Lower leg skin (tissue), 4 donors: ENCODE measurements at regions not wholly inside any gene's neighbourhood (a gene's known extent, or its start where the extent isn't known, plus 50 kb on each side); places are given as distances from the start of the nearest gene placed in this dataset.

Experiments used
- DNase-seq, 2 donors: peaks; one replicate each; pipeline ENCODE4 v3.0.0-alpha.2; 2019; ENCODE audit warnings: low spot score in 2 of 2
- H3K4me3 ChIP-seq: fragments of 200-600 bp; sonication (generic); 2 replicates; pipeline ENCODE4 v1.5.1; 2017; ENCODE audit warnings: mild to moderate bottlenecking, low read depth; ENCODE audit not compliant: poor library complexity, severe bottlenecking
- POLR2A ChIP-seq, 2 donors: fragments of 450-650 bp; IDR thresholded peaks; one replicate each; pipeline ENCODE4 v1.6.1; 2016 to 2017; ENCODE audit warnings: antibody characterized with exemption in 2 of 2, mild to moderate bottlenecking in 1 of 2, moderate library complexity in 1 of 2
- WGBS, 2 donors: methylation state at CpG; one replicate each; pipeline ENCODE4 v1.1.5; 2018; 5-methylcytosine and 5-hydroxymethylcytosine counted together
- intact Hi-C: fragments of 100-400 bp; cut with DNase I; formaldehyde crosslinking; loops from one replicate; pipeline ENCODE4 v1.15.0; 2023; ENCODE audit warnings: low total_unique reads
- TF ChIP-seq, protein P1 (sequence below), 3 donors: fragments of 450-650 bp; IDR thresholded peaks; one replicate each; pipeline ENCODE4 v1.5.1; 2016; ENCODE audit warnings: antibody characterized with exemption in 3 of 3, mild to moderate bottlenecking in 3 of 3, moderate library complexity in 2 of 3

DNA sequence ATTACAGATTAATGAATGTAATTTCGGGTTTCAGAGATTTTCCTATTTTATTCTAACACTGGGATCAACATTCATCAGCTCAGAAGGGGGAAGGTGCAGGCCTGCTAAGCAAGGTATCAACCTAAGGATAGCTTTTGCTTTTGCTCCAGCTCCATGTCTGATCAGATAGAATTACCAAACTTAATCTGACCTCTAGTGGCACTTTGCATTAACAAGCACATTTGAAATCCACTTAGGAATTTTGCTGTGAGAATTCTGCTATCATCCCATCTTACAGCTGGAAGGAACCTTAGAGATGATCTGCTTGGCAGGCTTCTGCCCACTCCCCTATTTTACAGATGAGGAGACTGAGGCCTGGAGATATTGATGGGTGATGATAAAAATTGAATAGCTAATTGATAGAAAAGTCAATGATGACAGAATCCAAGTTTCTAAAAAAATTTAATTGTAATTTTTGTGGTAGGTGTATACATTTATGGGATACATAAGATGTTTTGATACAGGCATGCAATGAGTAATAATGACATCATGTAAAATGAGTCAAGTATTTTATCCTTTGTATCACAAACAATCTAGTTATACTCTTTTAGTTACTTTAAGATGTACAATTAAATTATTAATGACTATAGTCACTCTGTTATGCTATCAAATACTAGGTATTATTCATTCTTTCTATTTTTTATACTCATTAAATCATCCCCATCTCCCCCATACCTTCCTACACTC lies 209.2 kb upstream of the ZPLD1 start:
- 5 to 9% methylated on average over 1 of the region's 1 CpG for WGBS, 2 donors
- H3K4me3 ChIP-seq: no peak overlapping the region
- intact Hi-C loops: loop anchor here (2.0 kb wide), 1 partner anchor 413 kb away; no protein-coding TSS in a partner anchor
- no peak for DNase-seq
- TF ChIP-seq POLR2A (IDR thresholded peaks at IDR 0.05): no peak
- TF ChIP-seq, protein P1, sequence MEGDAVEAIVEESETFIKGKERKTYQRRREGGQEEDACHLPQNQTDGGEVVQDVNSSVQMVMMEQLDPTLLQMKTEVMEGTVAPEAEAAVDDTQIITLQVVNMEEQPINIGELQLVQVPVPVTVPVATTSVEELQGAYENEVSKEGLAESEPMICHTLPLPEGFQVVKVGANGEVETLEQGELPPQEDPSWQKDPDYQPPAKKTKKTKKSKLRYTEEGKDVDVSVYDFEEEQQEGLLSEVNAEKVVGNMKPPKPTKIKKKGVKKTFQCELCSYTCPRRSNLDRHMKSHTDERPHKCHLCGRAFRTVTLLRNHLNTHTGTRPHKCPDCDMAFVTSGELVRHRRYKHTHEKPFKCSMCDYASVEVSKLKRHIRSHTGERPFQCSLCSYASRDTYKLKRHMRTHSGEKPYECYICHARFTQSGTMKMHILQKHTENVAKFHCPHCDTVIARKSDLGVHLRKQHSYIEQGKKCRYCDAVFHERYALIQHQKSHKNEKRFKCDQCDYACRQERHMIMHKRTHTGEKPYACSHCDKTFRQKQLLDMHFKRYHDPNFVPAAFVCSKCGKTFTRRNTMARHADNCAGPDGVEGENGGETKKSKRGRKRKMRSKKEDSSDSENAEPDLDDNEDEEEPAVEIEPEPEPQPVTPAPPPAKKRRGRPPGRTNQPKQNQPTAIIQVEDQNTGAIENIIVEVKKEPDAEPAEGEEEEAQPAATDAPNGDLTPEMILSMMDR (IDR thresholded peaks at IDR 0.05): no peak

DNA sequence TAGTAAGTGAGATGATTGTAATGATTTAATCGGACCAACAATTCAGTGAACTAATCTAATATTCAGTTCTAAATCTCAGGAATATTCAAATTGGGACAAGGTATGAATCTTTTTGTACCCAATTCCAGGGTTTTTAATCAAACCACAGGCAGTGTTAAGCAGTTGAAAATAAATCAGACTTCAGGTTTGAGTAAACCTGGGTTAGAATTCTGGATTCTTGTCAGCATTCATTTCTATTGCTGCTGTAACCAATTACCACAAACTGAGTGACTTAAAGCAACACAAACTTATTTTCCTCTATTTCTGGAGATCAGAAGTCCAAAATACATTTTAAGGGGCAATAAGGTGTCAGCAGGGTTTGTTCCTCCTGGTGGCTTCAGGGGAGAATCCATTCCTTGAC lies 208.4 kb upstream of the ZPLD1 start:
- no peak overlapping the region for H3K4me3 ChIP-seq
- no peak for TF ChIP-seq POLR2A (IDR thresholded peaks at IDR 0.05)
- TF ChIP-seq, protein P1 (IDR thresholded peaks at IDR 0.05): no peak
- WGBS, 2 donors: 81 to 92% methylated on average over 1 of the region's 1 CpG
- intact Hi-C loops: loop anchor here (2.0 kb wide), 1 partner anchor 414 kb away; no protein-coding TSS in a partner anchor
- DNase-seq: no peak

DNA sequence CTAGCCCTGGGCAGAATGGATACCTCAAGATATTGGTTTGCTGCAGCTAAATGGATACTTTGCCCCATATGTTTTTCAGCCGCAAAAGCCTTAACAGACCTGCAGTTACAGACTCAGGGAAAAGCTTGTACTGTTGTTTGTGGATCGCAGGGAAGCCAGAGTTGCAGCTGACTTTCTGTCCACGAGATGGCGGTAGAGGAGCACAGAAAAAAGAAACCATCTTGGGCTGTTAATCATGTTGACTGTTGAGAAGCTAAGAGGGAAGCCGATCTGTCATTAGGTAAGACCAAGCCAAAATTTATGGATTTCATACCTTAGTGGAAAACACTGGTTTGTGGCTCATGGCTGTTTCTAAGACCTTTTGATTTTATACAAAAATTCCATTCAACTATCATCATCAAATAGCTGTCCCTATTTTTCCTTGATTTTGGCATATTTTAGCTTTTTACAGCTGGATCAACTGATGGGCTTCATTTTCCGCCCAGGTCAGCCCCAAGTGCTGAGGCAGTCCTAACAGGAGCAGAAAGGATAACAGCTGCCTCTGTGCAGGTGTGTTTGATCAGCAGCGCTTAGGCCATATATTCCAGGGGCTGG lies 205.7 kb upstream of the ZPLD1 start:
- no peak for TF ChIP-seq POLR2A (IDR thresholded peaks at IDR 0.05)
- TF ChIP-seq, protein P1 (IDR thresholded peaks at IDR 0.05): peak in 1 of 3 donors; percentile 69
- 23 to 25% methylated on average over 7 of the region's 7 CpGs for WGBS, 2 donors
- intact Hi-C loops: no loop called here
- no peak overlapping the region for H3K4me3 ChIP-seq
- DNase-seq: peak; percentile 76 to 92

DNA sequence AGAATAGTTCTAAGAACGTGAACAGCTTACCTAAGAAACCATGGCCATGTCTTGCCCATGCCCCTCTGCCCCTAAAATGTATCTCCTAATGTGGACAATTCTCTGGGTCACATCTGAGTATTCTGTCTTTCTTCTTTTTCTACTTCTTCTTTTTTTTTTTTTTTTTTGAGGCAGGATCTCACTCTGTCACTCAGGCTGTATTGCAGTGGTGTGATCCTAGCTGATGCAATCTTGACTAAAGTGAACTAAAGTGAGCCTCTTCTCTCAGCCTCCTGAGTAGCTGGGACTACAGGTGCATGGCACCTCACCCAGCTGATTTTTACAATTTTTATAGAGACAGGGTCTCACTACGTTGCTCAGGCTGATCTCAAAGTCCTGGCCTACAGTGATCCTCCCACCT lies 204.8 kb upstream of the ZPLD1 start:
- intact Hi-C loops: loop anchor here (5.0 kb wide), 1 partner anchor 307 kb away; no protein-coding TSS in a partner anchor
- WGBS, 2 donors: 91 to 98% methylated on average over 2 of the region's 2 CpGs
- TF ChIP-seq, protein P1 (IDR thresholded peaks at IDR 0.05): no peak
- TF ChIP-seq POLR2A (IDR thresholded peaks at IDR 0.05): no peak
- no peak for DNase-seq
- no peak overlapping the region for H3K4me3 ChIP-seq

DNA sequence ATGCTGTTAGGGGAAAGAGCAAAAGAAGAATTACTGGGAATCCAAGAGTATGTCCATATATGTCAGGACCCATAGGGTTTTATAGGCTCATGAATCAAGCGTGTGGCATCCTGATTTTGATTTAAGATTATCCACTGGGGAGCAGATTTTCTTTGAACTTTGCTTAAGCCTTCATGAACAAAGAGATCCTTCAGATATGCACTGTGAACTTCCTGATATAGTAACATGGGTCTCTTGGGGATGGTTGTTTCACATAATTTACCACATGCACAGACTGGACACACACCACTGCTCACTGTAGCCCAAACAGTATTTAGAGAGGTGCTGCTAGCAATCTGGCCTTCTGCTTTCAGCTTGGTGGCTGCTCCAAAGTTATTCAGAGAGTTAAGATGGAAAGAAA lies 200.9 kb upstream of the ZPLD1 start:
- intact Hi-C loops: loop anchor here (5.0 kb wide), 1 partner anchor 303 kb away; no protein-coding TSS in a partner anchor
- no peak overlapping the region for H3K4me3 ChIP-seq
- no peak for TF ChIP-seq POLR2A (IDR thresholded peaks at IDR 0.05)
- TF ChIP-seq, protein P1 (IDR thresholded peaks at IDR 0.05): no peak
- 60 to 73% methylated on average over 1 of the region's 1 CpG for WGBS, 2 donors
- no peak for DNase-seq
